OCI-LY3 (cell line): ENCODE measurements at regions not wholly inside any gene's neighbourhood (a gene's known extent, or its start where the extent isn't known, plus 50 kb on each side); places are given as distances from the start of the nearest gene placed in this dataset.

ENCODE experiments used
- CTCF ChIP-seq: fragments of 200-600, 300-600 bp; sonication (generic); IDR thresholded peaks from 2 replicates; pipeline ENCODE4 v1.5.1; 2014; ENCODE audit warnings: antibody characterized with exemption, low read length, low read depth
- EZH2phosphoT487 ChIP-seq: fragments of 200-600 bp; shearing (Covaris generic); IDR thresholded peaks from 2 replicates; pipeline ENCODE4 v1.6.1; 2018; ENCODE audit warnings: antibody characterized with exemption, mixed run types, low read depth

- TF ChIP-seq EZH2phosphoT487 (no peak), CTCF (no peak)
Measured at GRCh38 chr19:20252613-20253012, 85.6 kb downstream of the ZNF486 start.
